Hepatocyte (in vitro differentiated cells): ENCODE measurements at regions not wholly inside any gene's neighbourhood (a gene's known extent, or its start where the extent isn't known, plus 50 kb on each side); places are given as distances from the start of the nearest gene placed in this dataset.

Experiments used
- CTCF ChIP-seq: fragments of 200-600 bp; sonication (generic); IDR thresholded peaks from 2 replicates; pipeline ENCODE4 v1.5.1; 2016; ENCODE audit warnings: antibody characterized with exemption, mild to moderate bottlenecking; ENCODE audit not compliant: poor library complexity
- EZH2phosphoT487 ChIP-seq: fragments of 200-600 bp; sonication (generic); IDR thresholded peaks from one replicate; pipeline ENCODE4 v1.6.1; 2018; ENCODE audit warnings: antibody characterized with exemption, mild to moderate bottlenecking, low read depth, moderate library complexity; ENCODE audit not compliant: unreplicated experiment, severe bottlenecking

- no peak for TF ChIP-seq CTCF
- TF ChIP-seq EZH2phosphoT487: no peak
Measured at GRCh38 chr20:18979132-18979531, 165.5 kb downstream of the SCP2D1 start.
